Keratinocyte (primary cell): ENCODE measurements at regions not wholly inside any gene's neighbourhood (a gene's known extent, or its start where the extent isn't known, plus 50 kb on each side); places are given as distances from the start of the nearest gene placed in this dataset.

Experiments
- EZH2 ChIP-seq: IDR thresholded peaks from one replicate; pipeline ENCODE4 v1.6.1; 2012; ENCODE audit warnings: inconsistent platforms, mild to moderate bottlenecking, low read length, moderate library complexity
- TF ChIP-seq, protein P1 (sequence below), 3 experiments: IDR thresholded peaks in 1 of 3; conservative IDR thresholded peaks in 1 of 3; optimal IDR thresholded peaks in 1 of 3; 2 replicates in 2 of 3; 3 replicates in 1 of 3; pipeline versions ENCODE3 to v1.5.1; 2011; ENCODE audit warnings: low read length in 3 of 3, mild to moderate bottlenecking in 3 of 3, moderate library complexity in 2 of 3, control low read depth in 1 of 3, inconsistent platforms in 1 of 3; ENCODE audit not compliant: insufficient read depth in 2 of 3; ENCODE audit errors: extremely low read depth in 1 of 3

DNA sequence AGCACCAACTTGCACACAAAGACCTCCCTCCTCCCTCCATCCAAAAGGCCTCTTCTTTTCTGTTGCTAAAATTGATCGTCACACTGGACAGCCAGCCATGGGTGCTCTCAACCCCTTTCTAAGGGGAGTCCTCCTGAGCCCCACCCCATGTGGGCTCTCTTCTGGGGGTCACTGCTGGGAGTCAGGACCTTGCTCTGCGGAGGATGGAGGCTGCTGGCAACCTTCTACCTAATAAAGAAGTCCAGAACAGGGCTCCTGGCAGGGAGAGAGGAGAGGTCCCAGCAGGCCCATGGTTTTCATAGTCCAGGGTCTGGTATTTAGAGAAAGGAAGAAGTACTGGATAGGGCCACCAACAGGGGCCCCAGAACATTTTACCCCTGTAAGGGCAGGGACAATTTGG lies 67.6 kb upstream of the OTOS start:
- TF ChIP-seq, protein P1, sequence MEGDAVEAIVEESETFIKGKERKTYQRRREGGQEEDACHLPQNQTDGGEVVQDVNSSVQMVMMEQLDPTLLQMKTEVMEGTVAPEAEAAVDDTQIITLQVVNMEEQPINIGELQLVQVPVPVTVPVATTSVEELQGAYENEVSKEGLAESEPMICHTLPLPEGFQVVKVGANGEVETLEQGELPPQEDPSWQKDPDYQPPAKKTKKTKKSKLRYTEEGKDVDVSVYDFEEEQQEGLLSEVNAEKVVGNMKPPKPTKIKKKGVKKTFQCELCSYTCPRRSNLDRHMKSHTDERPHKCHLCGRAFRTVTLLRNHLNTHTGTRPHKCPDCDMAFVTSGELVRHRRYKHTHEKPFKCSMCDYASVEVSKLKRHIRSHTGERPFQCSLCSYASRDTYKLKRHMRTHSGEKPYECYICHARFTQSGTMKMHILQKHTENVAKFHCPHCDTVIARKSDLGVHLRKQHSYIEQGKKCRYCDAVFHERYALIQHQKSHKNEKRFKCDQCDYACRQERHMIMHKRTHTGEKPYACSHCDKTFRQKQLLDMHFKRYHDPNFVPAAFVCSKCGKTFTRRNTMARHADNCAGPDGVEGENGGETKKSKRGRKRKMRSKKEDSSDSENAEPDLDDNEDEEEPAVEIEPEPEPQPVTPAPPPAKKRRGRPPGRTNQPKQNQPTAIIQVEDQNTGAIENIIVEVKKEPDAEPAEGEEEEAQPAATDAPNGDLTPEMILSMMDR (optimal IDR thresholded peaks at IDR 0.05 in 1 of 3, IDR thresholded peaks at IDR 0.05 in 1 of 3, conservative IDR thresholded peaks at IDR 0.05 in 1 of 3; ENCODE audit: extremely low read depth in 1 of 3, insufficient read depth in 2 of 3, low read length in 3 of 3) = no peak
- TF ChIP-seq EZH2 = no peak
